BJ (cell line): ENCODE measurements at regions not wholly inside any gene's neighbourhood (a gene's known extent, or its start where the extent isn't known, plus 50 kb on each side); places are given as distances from the start of the nearest gene placed in this dataset.

Source experiments
- CTCF ChIA-PET: fragments of 350-600 bp; formaldehyde crosslinking; extraction: SDS; loops from one replicate; lab custom pipeline; 2021; ENCODE audit warnings: antibody characterized with exemption, inconsistent platforms; lab: Yijun Ruan, JAX
- POLR2A ChIA-PET: fragments of 300-600 bp; sonication (Branson Sonifier 250); formaldehyde crosslinking; extraction: SDS; loops from one replicate; lab custom pipeline; 2021; ENCODE audit warnings: antibody characterized with exemption; lab: Charles Lee
- DNase-seq: peaks from one replicate; pipeline ENCODE4 v3.0.0-alpha.2; 2011; ENCODE audit warnings: low read depth
- H3K27me3 ChIP-seq: 2 replicates; pipeline ENCODE4 v1.6.0; 2011; ENCODE audit warnings: low read length; ENCODE audit not compliant: control insufficient read depth, insufficient read depth
- H3K36me3 ChIP-seq: 2 replicates; pipeline ENCODE4 v1.5.1; 2011; ENCODE audit warnings: low read length; ENCODE audit not compliant: control insufficient read depth, insufficient read depth
- H3K4me3 ChIP-seq: 2 replicates; pipeline ENCODE4 v1.5.1; 2011; ENCODE audit warnings: low read depth, mild to moderate bottlenecking, control low read depth, low read length
- TF ChIP-seq, protein P1 (sequence below): IDR thresholded peaks from 2 replicates; pipeline ENCODE4 v1.5.1; 2011; ENCODE audit warnings: low read depth, mild to moderate bottlenecking, control low read depth, inconsistent platforms, low read length, moderate library complexity; ENCODE audit not compliant: insufficient read depth

DNA sequence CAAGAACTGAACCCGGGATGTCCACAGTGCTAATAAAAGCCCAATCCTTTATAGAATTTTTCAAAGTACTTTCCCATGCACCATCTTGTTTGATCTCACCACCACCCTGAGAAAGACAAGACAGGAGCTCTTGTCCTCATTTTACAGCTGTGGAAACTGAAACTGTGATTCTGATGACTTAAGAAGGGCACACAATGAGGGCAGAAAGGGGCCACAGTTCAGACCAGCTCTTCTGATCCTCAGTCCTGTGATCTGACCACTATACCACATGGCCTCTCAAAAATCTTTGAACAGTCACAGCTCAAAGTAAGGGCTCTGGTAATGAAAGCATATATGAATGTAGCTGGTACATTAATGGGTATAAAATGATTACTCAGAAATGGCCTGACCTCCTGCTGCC, 127.3 kb upstream of the CPEB2 start:
- Histone ChIP-seq H3K4me3 (no peak overlapping the region), H3K27me3 (no peaks in the 10 kb centered on the region; the same call in 1 of the 2 replicates), H3K36me3 (no peaks in the 10 kb centered on the region)
- POLR2A ChIA-PET, result no interaction called here
- CTCF ChIA-PET, result no interaction called here
- no peak for DNase-seq
- TF ChIP-seq, protein P1, sequence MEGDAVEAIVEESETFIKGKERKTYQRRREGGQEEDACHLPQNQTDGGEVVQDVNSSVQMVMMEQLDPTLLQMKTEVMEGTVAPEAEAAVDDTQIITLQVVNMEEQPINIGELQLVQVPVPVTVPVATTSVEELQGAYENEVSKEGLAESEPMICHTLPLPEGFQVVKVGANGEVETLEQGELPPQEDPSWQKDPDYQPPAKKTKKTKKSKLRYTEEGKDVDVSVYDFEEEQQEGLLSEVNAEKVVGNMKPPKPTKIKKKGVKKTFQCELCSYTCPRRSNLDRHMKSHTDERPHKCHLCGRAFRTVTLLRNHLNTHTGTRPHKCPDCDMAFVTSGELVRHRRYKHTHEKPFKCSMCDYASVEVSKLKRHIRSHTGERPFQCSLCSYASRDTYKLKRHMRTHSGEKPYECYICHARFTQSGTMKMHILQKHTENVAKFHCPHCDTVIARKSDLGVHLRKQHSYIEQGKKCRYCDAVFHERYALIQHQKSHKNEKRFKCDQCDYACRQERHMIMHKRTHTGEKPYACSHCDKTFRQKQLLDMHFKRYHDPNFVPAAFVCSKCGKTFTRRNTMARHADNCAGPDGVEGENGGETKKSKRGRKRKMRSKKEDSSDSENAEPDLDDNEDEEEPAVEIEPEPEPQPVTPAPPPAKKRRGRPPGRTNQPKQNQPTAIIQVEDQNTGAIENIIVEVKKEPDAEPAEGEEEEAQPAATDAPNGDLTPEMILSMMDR, result no peak

DNA sequence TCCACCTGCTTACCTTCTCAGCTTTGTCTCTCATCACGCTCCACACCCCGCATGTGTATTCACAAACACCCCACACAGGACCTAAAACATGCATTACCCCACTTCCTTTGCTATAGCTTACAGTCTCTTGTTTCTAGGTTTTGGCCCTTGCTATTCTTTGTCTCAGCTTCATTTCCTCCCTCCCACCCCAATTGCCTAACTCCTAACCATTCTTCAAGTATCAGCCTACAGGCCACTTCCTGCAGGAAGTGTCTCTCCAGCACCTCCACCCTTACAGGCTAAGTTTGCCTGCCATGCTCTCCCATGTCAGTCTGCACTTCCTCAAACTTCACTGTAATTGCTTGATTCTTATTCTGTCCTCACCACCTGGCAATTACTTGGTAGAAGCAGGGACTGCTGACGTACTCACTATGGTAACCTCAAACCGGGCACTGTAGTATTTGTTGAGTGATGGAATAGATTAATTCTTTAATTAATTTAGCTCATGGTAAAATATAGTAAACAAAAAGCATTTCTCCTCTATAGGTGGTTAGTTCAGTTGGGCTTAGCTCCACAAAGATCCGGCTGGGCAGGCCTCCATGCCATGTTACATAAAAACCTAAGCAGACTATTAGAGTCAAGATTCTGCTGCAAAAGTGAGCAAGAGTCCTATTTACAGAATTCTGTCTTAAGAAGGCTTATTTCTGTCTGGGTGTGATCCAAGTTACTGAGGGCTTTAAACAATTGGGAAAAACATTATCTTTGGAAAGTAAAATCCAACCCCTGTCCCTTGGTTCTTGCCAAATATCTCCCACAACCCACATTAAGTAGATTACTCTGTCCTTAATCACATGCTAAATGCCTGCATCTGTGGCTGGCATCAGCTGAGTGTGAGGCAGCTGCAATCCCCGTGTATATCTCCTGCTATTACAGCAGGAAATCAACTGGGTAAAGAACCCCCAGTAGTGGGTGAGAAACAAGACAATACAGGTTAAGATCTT, 124.7 kb upstream of the CPEB2 start:
- no peak for DNase-seq
- CTCF ChIA-PET, result no interaction called here
- no peak overlapping the region for H3K4me3 ChIP-seq
- TF ChIP-seq, protein P1, result no peak
- no peaks in the 10 kb centered on the region; the same call in 1 of the 2 replicates for H3K27me3 ChIP-seq
- POLR2A ChIA-PET, result no interaction called here
- H3K36me3 ChIP-seq, result no peaks in the 10 kb centered on the region

DNA sequence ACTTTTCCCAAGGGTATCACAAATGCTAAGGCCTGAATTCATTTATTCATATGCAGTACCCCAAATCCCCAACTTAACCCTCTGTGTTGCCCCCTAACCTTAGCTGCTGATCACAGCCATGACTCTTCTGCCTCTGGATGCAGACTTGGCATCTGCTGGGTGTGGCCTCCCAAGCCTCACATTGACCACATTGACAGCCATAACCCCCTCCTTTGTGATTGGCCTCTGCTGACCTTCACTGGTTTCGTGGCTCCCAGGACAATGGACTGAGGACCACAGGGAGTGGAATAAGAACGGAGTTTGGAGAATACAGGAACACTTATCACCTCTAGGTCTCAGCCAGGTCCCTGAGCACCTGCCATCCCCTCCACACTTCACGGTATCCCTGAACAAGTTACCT, 123.6 kb upstream of the CPEB2 start:
- H3K36me3 ChIP-seq, result no peaks in the 10 kb centered on the region
- TF ChIP-seq, protein P1, result no peak
- ChIA-PET CTCF (no interaction called here), POLR2A (no interaction called here)
- no peaks in the 10 kb centered on the region for H3K27me3 ChIP-seq
- DNase-seq, result no peak
- H3K4me3 ChIP-seq, result no peak overlapping the region

DNA sequence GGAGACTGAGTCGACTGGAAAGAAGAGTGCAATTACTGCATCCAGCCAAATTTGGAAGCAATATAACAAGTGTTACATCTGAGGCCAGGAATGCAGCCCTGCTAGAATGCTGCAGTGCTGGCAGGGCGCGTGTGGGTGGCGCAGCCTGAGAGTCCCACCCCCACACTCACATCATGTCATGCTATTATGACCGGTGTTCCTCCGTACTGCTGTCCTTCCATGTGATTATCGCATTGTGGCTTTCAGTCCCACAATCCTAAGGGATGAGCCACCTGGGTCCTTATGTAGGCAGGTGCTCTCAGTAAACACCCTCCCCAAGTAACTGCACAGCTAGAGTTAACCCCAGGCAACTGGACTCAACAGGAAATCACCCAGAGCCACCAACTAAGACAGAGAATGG, 122.6 kb upstream of the CPEB2 start:
- TF ChIP-seq, protein P1, result no peak
- ChIA-PET CTCF (interaction anchor here (0.5 to 0.9 kb wide), 2 partner anchors 9 to 543 kb away, joined by 3 read pairs; no protein-coding TSS in a partner anchor), POLR2A (no interaction called here)
- no peak for DNase-seq
- H3K4me3 ChIP-seq, result no peak overlapping the region
- H3K27me3 ChIP-seq, result no peaks in the 10 kb centered on the region
- H3K36me3 ChIP-seq, result no peaks in the 10 kb centered on the region

DNA sequence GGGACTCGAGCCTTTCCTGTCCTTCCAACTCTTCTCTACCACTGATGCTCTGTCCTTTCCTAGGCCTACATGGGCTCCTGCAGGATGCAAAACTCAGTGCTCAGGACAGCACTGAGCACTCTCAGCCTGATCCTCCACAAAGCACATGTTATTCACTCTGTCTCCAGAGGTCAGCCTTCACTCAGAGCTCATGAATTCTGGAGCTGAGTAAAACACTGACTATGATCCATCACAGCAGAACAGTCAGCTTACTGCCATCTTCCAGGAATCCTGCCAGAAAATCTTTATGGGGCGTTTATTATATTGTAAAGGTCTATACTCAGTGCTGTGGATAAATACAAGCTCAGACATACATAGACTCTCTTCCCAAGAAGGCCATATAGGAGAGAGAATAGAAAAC, 121.5 kb upstream of the CPEB2 start:
- ChIA-PET CTCF (no interaction called here), POLR2A (no interaction called here)
- no peaks in the 10 kb centered on the region for H3K27me3 ChIP-seq
- H3K36me3 ChIP-seq, result no peaks in the 10 kb centered on the region
- DNase-seq, result no peak
- no peak overlapping the region for H3K4me3 ChIP-seq
- TF ChIP-seq, protein P1, result no peak
